ENCODE measurements at regions not wholly inside any gene's neighbourhood (a gene's known extent, or its start where the extent isn't known, plus 50 kb on each side); places are given as distances from the start of the nearest gene placed in this dataset.

DNA sequence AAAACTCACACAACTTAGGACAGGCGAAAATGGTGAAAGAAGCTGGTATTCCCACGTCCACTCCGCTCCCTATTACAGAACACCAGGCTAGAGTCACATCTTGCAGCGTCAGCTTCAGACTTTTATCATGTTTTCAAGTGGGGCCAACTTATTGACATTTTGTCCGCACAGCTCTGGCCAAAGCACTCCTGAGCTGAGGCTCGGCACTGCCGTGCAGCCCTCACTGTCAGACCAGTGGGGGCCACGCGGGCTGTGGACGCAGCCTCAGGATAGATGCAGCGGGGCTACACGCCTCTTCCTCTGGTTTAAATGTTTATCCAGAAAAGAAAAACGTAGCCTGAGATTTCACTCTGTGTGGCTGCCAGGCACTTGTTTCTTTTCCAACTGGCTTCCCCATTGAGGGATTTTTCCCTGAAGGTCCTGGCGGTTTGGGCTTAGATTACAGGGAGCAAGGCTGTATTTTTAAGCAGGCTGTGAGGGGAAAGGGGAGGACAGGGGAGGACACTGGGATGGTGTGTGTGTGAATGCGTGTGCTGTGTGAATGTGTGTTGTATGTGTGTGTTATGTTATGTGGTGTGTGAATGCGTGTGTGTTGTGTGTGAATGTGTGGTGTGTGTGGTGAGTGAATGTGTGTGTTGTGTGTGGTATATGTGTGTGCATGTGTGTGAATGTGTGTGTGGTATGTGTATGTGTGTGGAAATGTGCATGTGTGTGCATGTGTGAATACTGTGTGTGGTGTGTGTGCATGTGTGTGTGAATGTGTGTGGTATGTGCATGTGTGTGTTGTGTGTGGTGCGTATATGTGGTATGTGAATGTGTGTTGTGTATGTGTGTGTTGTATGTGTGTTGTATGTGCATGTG lies 267.6 kb downstream of the DCDC2C start:
- no peak for TF ChIP-seq POLR2A (IDR thresholded peaks at IDR 0.05)
- Histone ChIP-seq H3K36me3 (ENCODE audit: low read depth, missing control alignments) (no peaks in the 10 kb centered on the region), H3K4me1 (no peaks in the 10 kb centered on the region), H3K9me3 (no peaks in the 10 kb centered on the region), H3K4me3 (no peak overlapping the region), H3K27ac (no peak overlapping the region), H3K27me3 (no peaks in the 10 kb centered on the region)
- DNase-seq: no peak
- 40 to 45% methylated on average over 17 of the region's 17 CpGs for WGBS, 2 donors
- intact Hi-C loops (cut with DNase I; ENCODE audit: low total_unique reads): no loop called here

DNA sequence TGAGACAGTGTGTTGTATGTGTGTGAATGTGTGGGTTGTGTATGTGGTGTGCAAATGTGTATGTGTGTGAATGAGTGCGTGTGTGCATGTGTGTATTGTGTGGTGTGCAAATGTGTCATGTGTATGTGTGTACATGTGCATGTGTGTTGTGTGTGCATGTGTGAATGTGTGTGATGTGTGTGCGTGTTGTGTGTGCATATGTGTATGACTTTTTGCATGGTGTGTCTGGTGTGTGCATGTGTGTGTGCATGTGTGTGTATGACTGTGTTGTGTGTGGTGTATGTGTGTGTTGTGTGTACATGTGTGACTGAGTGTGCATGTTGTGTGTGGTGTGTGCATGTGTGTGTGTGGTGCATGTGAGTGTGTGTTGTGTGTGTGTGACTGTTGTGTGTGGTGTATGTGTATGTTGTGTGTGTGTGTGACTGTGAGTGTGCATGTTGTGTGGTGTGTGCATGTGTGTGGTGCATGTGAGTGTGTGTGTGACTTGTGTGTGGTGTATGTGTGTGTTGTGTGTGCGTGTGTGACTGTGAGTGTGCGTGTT lies 268.3 kb downstream of the DCDC2C start:
- 59 to 85% methylated on average over 4 of the region's 4 CpGs for WGBS, 2 donors
- no peak for TF ChIP-seq POLR2A (IDR thresholded peaks at IDR 0.05)

DNA sequence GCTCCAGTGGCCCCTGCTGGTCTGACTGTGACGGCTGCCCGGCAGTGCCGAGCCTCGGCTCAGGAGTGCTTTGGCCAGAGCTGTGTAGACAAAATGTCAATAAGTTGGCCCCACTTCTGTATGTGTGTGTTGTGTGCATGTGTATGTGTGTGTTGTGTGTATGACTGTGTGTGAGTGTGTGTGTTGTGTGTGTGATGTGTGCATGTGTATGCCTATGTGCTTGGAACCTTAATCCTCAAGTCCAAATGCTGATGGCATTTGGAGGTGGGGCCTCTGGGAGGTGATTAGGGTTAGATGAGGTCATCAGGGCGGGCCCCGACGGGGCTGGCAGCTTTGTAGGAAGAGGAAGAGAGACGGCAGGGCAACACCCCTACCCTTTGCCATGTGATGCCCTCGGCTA lies 269.0 kb downstream of the DCDC2C start:
- no peak for TF ChIP-seq POLR2A (IDR thresholded peaks at IDR 0.05)
- TF ChIP-seq, protein P1, sequence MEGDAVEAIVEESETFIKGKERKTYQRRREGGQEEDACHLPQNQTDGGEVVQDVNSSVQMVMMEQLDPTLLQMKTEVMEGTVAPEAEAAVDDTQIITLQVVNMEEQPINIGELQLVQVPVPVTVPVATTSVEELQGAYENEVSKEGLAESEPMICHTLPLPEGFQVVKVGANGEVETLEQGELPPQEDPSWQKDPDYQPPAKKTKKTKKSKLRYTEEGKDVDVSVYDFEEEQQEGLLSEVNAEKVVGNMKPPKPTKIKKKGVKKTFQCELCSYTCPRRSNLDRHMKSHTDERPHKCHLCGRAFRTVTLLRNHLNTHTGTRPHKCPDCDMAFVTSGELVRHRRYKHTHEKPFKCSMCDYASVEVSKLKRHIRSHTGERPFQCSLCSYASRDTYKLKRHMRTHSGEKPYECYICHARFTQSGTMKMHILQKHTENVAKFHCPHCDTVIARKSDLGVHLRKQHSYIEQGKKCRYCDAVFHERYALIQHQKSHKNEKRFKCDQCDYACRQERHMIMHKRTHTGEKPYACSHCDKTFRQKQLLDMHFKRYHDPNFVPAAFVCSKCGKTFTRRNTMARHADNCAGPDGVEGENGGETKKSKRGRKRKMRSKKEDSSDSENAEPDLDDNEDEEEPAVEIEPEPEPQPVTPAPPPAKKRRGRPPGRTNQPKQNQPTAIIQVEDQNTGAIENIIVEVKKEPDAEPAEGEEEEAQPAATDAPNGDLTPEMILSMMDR (IDR thresholded peaks at IDR 0.05): no peak
- no peak for DNase-seq
- intact Hi-C loops (cut with DNase I; ENCODE audit: low total_unique reads): no loop called here
- Histone ChIP-seq H3K4me1 (no peaks in the 10 kb centered on the region), H3K9me3 (no peaks in the 10 kb centered on the region), H3K27me3 (no peaks in the 10 kb centered on the region), H3K4me3 (no peak overlapping the region), H3K27ac (no peak overlapping the region), H3K36me3 (ENCODE audit: low read depth, missing control alignments) (no peaks in the 10 kb centered on the region)
- 66 to 75% methylated on average over 6 to 9 of the region's 9 CpGs for WGBS, 2 donors

More for the DNA sequence above, 268.3 kb downstream of the DCDC2C start:
- no peak for DNase-seq
- no peak overlapping the region for H3K27ac ChIP-seq
- no peaks in the 10 kb centered on the region for H3K36me3 ChIP-seq (ENCODE audit: low read depth, missing control alignments)
- intact Hi-C loops (cut with DNase I; ENCODE audit: low total_unique reads): no loop called here
- no peaks in the 10 kb centered on the region for H3K9me3 ChIP-seq
- no peaks in the 10 kb centered on the region for H3K27me3 ChIP-seq
- H3K4me1 ChIP-seq: no peaks in the 10 kb centered on the region
- no peak overlapping the region for H3K4me3 ChIP-seq

DNA sequence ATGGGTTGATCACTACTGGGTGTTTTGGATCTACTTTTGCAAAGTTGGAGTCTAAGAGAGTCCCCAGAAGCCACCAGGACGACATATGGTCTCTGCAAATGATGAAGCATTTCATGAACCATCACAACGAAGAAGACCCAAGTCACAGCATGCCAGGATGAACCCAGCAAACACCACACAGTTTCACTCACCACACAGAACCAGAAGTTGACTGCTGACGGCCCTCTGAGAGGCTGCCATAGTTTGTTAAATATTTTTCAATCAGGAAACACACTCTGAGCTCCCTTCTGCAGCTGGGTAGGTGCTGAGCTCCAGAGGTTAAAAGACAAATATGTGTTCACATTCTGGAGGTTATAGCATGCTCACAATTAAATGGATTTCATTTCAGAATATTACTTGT lies 271.4 kb downstream of the DCDC2C start:
- Histone ChIP-seq H3K27me3 (no peaks in the 10 kb centered on the region), H3K27ac (no peak overlapping the region), H3K36me3 (ENCODE audit: low read depth, missing control alignments) (no peaks in the 10 kb centered on the region), H3K4me1 (no peaks in the 10 kb centered on the region), H3K9me3 (no peaks in the 10 kb centered on the region), H3K4me3 (no peak overlapping the region)
- no peak for TF ChIP-seq POLR2A (IDR thresholded peaks at IDR 0.05)
- TF ChIP-seq, protein P1 (IDR thresholded peaks at IDR 0.05): no peak
- intact Hi-C loops (cut with DNase I; ENCODE audit: low total_unique reads): no loop called here
- DNase-seq: no peak
- WGBS, 2 donors: 80 to 84% methylated on average over 3 of the region's 3 CpGs

DNA sequence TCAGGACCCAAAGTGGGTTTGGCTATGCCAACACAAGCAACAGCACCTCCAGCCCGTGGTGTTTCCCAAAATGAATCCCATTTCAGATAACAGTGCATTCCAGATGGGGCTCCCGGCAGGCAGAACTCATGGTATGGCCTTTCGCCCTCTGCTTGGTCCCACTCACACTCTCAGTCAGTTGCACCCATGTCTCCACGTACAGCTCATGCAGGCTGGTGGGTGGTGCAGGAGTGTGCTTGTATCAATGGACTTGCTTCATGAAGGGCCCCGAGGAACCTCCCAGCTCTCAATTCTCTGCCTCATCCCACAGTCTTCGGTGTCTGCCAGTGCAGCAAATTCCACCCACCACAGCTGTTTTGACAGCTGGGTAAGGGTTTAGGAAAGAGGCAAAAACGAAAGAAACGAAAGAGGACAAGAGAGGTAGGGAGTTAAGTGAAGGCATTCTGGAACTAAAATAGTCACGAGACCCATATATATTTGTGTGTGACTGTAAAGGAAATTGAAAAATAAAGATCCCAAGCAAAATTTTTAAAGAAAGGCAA lies 278.1 kb downstream of the DCDC2C start:
- WGBS, 2 donors: 77 to 87% methylated on average over 9 of the region's 9 CpGs
- no peak overlapping the region for H3K4me3 ChIP-seq
- H3K9me3 ChIP-seq: no peaks in the 10 kb centered on the region
- H3K4me1 ChIP-seq: no peaks in the 10 kb centered on the region
- no peaks in the 10 kb centered on the region for H3K27me3 ChIP-seq
- TF ChIP-seq, protein P1 (IDR thresholded peaks at IDR 0.05): no peak
- no peak for TF ChIP-seq POLR2A (IDR thresholded peaks at IDR 0.05)
- intact Hi-C loops (cut with DNase I; ENCODE audit: low total_unique reads): no loop called here
- H3K27ac ChIP-seq: no peak overlapping the region
- H3K36me3 ChIP-seq (ENCODE audit: low read depth, missing control alignments): no peaks in the 10 kb centered on the region
- DNase-seq: no peak
